ENCODE measurements at regions not wholly inside any gene's neighbourhood (a gene's known extent, or its start where the extent isn't known, plus 50 kb on each side); places are given as distances from the start of the nearest gene placed in this dataset.
"Not testable (repeated sequence)": the region's sequence is repeated elsewhere in the genome, so short reads cannot be mapped to it uniquely, and the experiment has no call there.

- DNase-seq (ENCODE audit: low read depth): no peak
These were observed 55.5 kb downstream of the PRR15 start for GRCh38 chr7:29619111-29619510.

DNA sequence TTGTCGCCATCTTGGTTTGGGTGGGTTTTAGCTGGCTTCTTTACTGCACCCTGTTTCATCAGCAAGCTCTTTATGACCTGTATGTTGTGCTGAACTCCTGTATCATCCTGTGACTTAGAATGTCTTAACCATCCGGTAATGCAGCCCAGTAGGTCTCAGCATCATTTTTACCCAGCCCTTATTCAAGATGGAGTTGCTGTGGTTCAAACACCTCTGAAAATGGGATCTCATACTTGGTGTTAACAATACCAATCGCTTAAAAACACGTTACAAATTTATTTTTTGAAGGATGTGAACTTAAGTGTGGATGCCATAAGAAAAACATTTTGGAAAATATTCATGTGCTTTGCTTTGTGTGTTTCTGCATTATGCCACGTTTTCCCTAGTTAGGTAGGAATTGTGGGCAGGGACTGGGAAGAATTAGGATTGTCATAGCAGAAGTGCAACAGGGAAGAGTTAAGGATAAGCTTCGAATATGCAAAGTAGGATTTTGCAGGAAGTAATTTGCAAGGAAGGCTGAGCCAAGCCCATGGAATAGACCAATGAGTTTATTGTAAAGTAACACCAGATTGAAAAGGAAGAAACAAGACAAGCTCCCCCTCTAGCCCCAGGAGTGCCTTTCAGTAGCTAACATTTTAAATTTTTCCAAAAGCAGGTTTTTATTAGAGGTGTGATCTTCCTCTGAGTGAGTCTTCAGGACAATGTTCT lies 56.4 kb downstream of the PRR15 start:
- no peak for DNase-seq (ENCODE audit: low read depth)

- DNase-seq (ENCODE audit: low read depth): no peak
These were observed 56.9 kb downstream of the PRR15 start for GRCh38 chr7:29620556-29620930.

- no peak for DNase-seq (ENCODE audit: low read depth)
These were observed 59.0 kb downstream of the PRR15 start for GRCh38 chr7:29622335-29623265.

GRCh38 chr7:29623973-29624372 lies 60.3 kb downstream of the PRR15 start:
- DNase-seq (ENCODE audit: low read depth): no peak

DNA sequence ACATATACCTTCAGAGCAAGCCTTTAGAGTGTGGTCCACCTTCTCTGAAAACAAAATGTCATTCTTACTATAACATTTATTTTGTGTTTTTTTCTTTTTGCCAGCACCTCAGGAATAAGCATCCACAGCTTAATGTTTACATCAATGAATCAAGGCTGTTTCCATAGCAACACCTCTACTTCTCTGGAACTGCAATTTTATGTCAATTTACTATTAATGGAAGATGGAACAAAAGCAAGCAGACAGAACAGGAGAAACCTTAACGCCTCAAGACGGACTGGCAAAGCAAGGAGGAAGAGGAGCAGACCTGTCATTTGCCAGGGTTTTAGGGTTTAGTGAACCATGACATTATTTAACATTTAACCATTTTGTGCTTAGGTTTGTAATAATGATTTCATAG lies 63.1 kb downstream of the PRR15 start:
- no peak for DNase-seq (ENCODE audit: low read depth)

DNA sequence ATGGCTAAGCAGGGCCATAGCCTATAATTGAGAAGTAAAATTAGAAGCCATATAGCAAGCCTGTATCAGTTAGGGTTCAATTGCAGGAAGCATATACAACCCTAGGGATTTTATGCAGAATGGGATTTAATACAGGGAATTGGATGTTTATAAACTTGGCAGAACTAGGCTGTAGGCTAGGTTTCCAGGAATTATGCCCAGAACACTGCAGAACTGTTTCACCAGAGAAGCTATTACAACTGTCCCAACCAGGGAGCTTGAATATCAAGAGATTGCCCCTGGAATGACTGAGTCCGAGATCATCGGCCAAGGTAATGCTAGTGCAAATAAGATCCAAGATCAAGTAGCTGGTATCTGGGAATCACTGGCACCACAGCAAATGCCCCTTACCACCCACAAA lies 64.0 kb downstream of the PRR15 start:
- no peak for DNase-seq (ENCODE audit: low read depth)

DNA sequence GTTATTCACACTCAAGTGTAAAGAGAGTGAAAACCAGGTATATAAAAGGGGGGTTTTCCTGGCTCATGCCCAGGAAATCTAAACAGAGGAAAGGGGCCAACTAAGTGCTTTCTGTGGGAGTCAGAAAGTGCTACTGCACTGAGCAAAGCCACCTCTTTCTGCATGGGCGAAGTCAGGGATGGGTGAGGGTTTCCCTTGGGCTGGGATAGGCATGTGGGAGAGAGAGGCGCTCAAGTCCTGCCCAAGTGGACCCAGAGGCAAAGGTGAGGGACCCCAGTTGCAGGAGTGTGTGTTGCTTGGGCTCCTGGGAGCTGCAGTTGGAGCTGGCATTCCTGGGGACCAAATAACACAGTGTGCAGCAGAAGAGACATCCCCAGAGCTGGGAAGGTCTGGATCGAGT lies 65.9 kb downstream of the PRR15 start:
- DNase-seq (ENCODE audit: low read depth): no peak

- DNase-seq (ENCODE audit: low read depth): not testable (repeated sequence)
These were observed 71.7 kb downstream of the PRR15 start for GRCh38 chr7:29635067-29636008.

DNA sequence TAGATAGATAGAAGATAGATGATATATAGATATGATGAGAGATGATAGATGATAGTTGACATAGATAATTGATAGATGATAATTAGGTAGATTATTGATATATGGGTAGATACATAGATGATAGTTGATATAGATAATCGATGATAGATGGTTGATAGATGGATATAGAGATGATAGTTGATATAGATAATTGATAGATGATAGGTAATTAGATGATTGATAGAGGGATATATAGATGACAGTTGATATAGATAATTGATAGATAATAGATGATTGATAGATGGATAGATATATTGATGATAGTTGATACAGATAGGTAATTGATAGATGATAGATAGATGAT lies 72.3 kb downstream of the PRR15 start:
- no peak for DNase-seq (ENCODE audit: low read depth)

DNA sequence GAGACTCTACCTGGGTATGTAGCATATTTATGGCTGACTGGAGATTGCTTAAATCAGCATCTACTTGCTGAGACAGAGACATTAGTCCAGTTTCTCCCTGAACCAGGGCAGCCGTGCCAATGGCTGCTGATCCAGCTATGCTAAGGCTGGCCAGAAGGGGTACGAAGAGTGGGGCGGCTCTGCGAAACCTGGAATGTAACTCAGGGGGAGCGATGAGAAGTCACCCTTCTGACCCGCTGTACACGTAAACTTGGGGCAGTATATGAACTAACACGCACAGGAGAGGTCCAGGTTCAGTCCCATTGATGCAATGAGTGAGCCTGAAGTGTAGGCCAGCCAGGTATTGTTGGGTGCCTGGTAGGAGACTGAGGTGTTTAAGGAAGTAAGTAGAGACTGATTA lies 73.7 kb downstream of the PRR15 start:
- DNase-seq (ENCODE audit: low read depth): no peak

DNA sequence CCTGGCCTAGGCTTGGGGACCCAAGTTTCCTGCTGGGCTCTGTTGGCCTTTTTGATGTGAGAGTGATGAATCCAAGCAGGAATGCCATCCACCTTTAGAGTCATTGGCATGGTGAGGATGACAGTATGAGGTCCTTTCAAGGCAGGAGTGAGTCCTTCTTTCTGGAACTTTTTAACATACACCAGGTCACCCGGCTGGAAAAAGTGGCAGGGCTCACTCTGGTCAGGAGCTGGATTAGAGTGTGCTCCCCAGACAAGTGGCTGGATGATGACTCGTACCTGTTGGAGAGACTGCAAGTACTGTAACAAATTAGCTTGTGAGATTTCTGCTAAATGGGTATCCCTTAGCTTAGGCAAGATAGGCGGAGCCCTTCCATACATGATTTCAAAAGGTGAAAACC lies 75.2 kb downstream of the PRR15 start:
- not testable (repeated sequence) for DNase-seq (ENCODE audit: low read depth)

DNA sequence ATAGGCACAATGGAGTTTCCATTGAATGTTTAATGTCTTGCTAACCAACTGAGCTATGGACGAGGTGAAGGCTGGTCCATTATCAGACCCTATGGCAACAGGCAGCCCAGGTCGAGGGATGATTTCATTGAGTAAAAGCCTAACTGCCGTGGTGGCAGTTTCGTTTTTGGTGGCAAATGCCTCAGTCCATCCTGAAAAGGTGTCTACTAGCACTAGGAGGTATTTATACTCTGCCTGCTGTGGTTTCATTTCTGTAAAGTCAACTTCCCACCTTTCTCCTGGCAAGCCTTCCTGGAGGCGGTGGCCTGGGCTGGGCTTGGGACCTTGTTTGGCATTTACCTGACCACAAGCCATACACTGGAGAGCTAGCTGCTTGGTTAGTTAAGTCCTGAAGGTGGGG lies 75.8 kb downstream of the PRR15 start:
- DNase-seq (ENCODE audit: low read depth): no peak

DNA sequence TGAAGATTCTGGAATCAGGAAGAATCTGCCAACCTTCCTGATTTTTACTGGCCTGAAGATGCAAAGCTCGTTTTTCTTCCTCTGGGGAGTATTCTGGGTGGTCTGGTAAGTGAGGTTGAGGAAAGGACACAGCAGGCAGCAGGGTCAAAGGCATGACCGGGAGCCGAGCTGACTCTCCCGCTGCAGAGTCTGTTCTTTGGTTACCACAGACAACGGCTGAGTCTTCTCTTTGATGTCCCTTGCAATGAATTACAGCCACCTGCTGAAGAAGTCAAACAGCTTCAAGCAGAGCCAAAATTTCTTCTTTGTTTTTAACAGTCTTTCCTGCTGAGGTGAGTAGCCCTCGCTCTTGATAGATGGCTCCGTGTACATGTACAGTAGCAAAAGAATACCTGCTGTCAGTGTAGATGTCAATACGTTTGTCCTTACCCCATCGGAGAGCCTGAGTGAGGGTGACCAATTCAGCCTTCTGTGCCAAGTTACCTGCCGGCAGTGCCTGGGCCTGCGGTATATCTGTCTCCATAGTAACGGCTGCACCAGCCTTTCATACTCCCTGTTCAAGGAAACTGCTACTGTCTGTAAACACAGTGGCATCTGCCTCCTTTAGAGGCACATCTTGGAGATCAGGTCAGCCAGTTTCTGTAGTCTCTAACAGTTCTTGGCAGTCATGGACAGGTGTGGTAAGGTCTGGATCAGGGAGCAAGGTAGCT lies 76.4 kb downstream of the PRR15 start:
- no peak for DNase-seq (ENCODE audit: low read depth)

GRCh38 chr7:29641651-29642050 lies 78.0 kb downstream of the PRR15 start:
- no peak for DNase-seq (ENCODE audit: low read depth)

DNA sequence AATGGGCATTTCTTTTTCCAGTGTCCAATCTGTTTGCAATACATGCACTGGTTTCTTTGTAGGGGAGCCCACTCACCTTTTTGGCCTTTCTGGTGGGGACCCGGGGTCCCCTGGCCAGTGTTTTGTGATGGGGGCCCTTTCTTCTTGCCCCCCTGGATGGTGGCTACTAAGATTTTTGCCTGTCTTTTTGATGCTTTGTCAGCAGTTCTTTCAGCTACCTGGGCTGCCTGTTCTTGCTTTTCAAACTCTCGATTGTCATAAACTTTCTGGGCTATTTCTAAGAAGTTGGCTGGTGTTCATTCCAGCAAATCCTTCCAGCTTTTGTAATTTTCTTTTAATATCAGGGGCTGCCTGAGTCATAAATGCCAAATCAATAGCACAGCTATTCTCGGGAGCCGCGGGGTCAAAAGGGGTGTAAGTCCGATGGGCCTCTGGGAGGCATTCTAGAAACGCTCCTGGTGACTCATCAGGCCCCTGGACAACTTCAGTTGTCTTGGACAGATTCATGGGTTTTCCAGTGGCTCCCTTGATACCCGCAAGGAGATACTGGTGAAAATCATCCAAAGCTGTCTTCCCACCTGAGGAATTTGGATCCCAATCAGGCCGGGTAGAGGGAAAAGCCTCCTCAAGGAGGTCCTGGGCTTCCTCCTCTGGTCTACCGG lies 79.0 kb downstream of the PRR15 start:
- DNase-seq (ENCODE audit: low read depth): no peak

DNA sequence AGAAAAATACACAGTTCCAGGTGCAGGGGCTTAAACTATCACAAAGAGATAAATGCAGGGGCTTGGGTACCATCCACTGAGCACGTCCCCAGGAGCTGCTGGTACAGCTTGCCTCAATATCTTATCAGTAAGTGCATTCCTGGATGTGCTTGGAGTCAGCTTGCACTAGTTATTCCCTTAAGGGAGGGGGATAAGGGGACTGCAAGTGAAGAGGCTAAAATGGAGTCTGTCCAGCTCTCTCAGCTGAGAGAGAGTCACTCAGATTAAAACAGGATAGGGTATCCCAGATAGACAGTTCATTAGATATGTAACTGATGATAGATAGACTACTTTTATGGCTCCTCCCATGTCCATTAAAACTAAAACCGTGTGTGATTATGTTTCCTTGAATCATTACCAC lies 82.5 kb downstream of the PRR15 start:
- DNase-seq (ENCODE audit: low read depth): not testable (repeated sequence)

- no peak for DNase-seq (ENCODE audit: low read depth)
These were observed 83.5 kb downstream of the PRR15 start for GRCh38 chr7:29647020-29647654.

DNA sequence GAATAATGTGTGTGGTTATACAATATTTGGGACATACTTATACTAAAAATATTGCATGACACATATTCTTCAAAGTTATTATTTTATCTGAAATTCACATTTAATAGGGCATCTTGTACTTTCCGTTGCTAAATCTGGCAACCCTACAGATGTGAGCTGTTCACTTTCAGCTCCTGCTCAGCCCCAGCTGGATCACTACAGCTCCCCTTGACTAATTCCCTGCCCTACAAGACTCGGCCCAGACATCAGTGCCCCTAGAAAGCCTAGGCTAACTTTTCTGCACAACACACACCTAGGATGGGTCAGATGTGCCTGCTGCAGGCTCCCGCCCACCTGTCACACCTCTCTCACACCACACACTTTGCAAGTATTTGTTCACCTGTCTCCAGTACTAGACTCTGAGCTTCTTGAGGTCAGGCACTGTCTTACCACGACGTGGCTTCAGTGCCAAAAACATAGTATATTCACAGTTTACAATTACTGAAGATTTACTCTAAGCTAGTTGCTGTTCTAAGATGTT lies 84.1 kb downstream of the PRR15 start:
- not testable (repeated sequence) for DNase-seq (ENCODE audit: low read depth)

GRCh38 chr7:29649028-29649716 lies 85.5 kb downstream of the PRR15 start:
- DNase-seq (ENCODE audit: low read depth): no peak
